HCT116 (cell line): ENCODE measurements at regions not wholly inside any gene's neighbourhood (a gene's known extent, or its start where the extent isn't known, plus 50 kb on each side); places are given as distances from the start of the nearest gene placed in this dataset.

Source experiments
- ATAC-seq: fragments of 200-7000 bp; cut with Tn5 transposase; 2 replicates; pipeline ENCODE4 v1.9.1; 2020; ENCODE audit warnings: mild to moderate bottlenecking, moderate library complexity
- BruUV-seq: library from RNA; stranded (reverse); fragments of 400-500 nt; replicated peaks from 2 replicates; lab custom pipeline; 2021; lab: Mats Ljungman, UMichigan
- CTCF ChIA-PET: fragments of 300-600 bp; sonication (Branson Sonifier 250); formaldehyde crosslinking; loops from one replicate; lab custom pipeline; 2021; ENCODE audit warnings: antibody characterized with exemption; lab: Charles Lee
- POLR2A ChIA-PET: fragments of 300-600, 350-600 bp; sonication (Branson Sonifier 250); formaldehyde crosslinking; loops from one replicate; lab custom pipeline; 2021; ENCODE audit warnings: antibody characterized with exemption; lab: Charles Lee
- RAD21 ChIA-PET, 2 experiments: fragments of 300-600 bp; sonication (Branson Sonifier 250); formaldehyde crosslinking; loops; one replicate each; lab custom pipeline; 2023; ENCODE audit warnings: low total read pairs in 2 of 2; ENCODE audit not compliant: uncharacterized antibody in 2 of 2, unreplicated experiment in 2 of 2, low non-redundant PET in 1 of 2; lab: Charles Lee
- DNase-seq: peaks from one replicate; pipeline ENCODE4 v3.0.0-alpha.2; 2010; ENCODE audit warnings: low read depth, low spot score
- H2AFZ ChIP-seq: fragments of 200-600 bp; shearing (Covaris generic), sonication (generic); 2 replicates; pipeline ENCODE4 v1.6.1; 2017; ENCODE audit warnings: low read depth, mixed run types, mixed read lengths, antibody characterized with exemption, low read length; ENCODE audit not compliant: poor library complexity, severe bottlenecking
- H3K27ac ChIP-seq: 2 replicates; pipeline ENCODE4 v1.5.1; 2012; ENCODE audit warnings: low read depth, low read length
- H3K27me3 ChIP-seq: fragments of 200-600 bp; sonication (generic); 2 replicates; pipeline ENCODE4 v1.6.1; 2016; ENCODE audit warnings: mixed run types, low read length, mixed read lengths; ENCODE audit not compliant: insufficient read depth
- H3K36me3 ChIP-seq, 2 experiments: fragments of 200-500 bp in 1 of 2; fragments of 200-600 bp in 1 of 2; sonication (Bioruptor generic) in 1 of 2; sonication (generic) in 1 of 2; 2 replicates each; pipeline versions ENCODE4 v1.5.1 to v1.6.1; 2014 to 2016; ENCODE audit warnings: low read length in 2 of 2, inconsistent platforms in 1 of 2, mixed read lengths in 1 of 2, mixed run types in 1 of 2; ENCODE audit not compliant: insufficient read depth in 2 of 2, control insufficient read depth in 1 of 2
- H3K4me1 ChIP-seq, 2 experiments: fragments of 200-600 bp in 1 of 2; sonication (generic) in 1 of 2; 2 replicates each; pipeline versions ENCODE4 v1.5.1 to v1.6.1; 2012 to 2017; ENCODE audit warnings: low read length in 2 of 2, inconsistent platforms in 1 of 2, mild to moderate bottlenecking in 1 of 2, mixed read lengths in 1 of 2, mixed run types in 1 of 2, moderate library complexity in 1 of 2; ENCODE audit not compliant: insufficient read depth in 2 of 2, control insufficient read depth in 1 of 2
- H3K4me2 ChIP-seq: fragments of 200-600 bp; sonication (generic); 2 replicates; pipeline ENCODE4 v1.6.1; 2017; ENCODE audit warnings: mixed run types, low read length, mixed read lengths
- H3K4me3 ChIP-seq, 2 experiments: fragments of 200-600 bp in 1 of 2; sonication (generic) in 1 of 2; replicated peaks in 1 of 2; 2 replicates each; pipeline ENCODE4 v1.5.1; 2011 to 2016; ENCODE audit warnings: low read length in 2 of 2, control low read depth in 1 of 2, low read depth in 1 of 2, mild to moderate bottlenecking in 1 of 2, mixed read lengths in 1 of 2, mixed run types in 1 of 2
- H3K79me2 ChIP-seq: fragments of 200-600 bp; sonication (generic); 2 replicates; pipeline ENCODE4 v1.6.1; 2017; ENCODE audit warnings: mild to moderate bottlenecking, mixed run types, low read length, moderate library complexity, mixed read lengths; ENCODE audit not compliant: insufficient read depth
- H3K9ac ChIP-seq: fragments of 200-600 bp; sonication (generic); 2 replicates; pipeline ENCODE4 v1.6.1; 2016; ENCODE audit warnings: low read length, mixed read lengths
- H3K9me2 ChIP-seq: fragments of 200-600 bp; sonication (generic), shearing (Covaris generic); 2 replicates; pipeline ENCODE4 v1.6.1; 2017; ENCODE audit warnings: mixed run types, mild to moderate bottlenecking, moderate library complexity; ENCODE audit not compliant: insufficient read depth
- H3K9me3 ChIP-seq, 2 experiments: fragments of 200-500 bp in 1 of 2; fragments of 200-600 bp in 1 of 2; sonication (Bioruptor generic) in 1 of 2; sonication (generic) in 1 of 2; 2 replicates each; pipeline ENCODE4 v1.6.1; 2014 to 2017; ENCODE audit warnings: low read length in 2 of 2, mixed read lengths in 2 of 2, inconsistent platforms in 1 of 2, low read depth in 1 of 2, mild to moderate bottlenecking in 1 of 2, mixed run types in 1 of 2, moderate library complexity in 1 of 2; ENCODE audit not compliant: control insufficient read depth in 1 of 2, insufficient read depth in 1 of 2
- H4K20me1 ChIP-seq: fragments of 200-600 bp; sonication (generic), shearing (Covaris generic); 2 replicates; pipeline ENCODE4 v1.6.1; 2017; ENCODE audit warnings: mixed run types, mild to moderate bottlenecking, moderate library complexity; ENCODE audit not compliant: insufficient read depth
- ATF3 ChIP-seq: IDR thresholded peaks from 2 replicates; pipeline ENCODE4 v1.6.1; 2012
- CBX3 ChIP-seq: IDR thresholded peaks from 2 replicates; pipeline ENCODE4 v1.6.1; 2012; ENCODE audit warnings: low read depth
- CEBPB ChIP-seq: IDR thresholded peaks from 2 replicates; pipeline ENCODE4 v1.6.1; 2012; ENCODE audit warnings: low read depth
- EZH2phosphoT487 ChIP-seq: fragments of 200-600 bp; IDR thresholded peaks from 2 replicates; pipeline ENCODE4 v1.6.1; 2018; ENCODE audit warnings: antibody characterized with exemption, borderline replicate concordance
- FOSL1 ChIP-seq: IDR thresholded peaks from 2 replicates; pipeline ENCODE4 v1.6.1; 2012; ENCODE audit warnings: low read depth
- JUND ChIP-seq: IDR thresholded peaks from 2 replicates; pipeline ENCODE4 v1.6.1; 2012
- POLR2A ChIP-seq: IDR thresholded peaks from 2 replicates; pipeline ENCODE4 v1.7.0; 2011; ENCODE audit warnings: borderline replicate concordance; ENCODE audit not compliant: insufficient read depth, insufficient read length; ENCODE audit errors: extremely low read depth
- RAD21 ChIP-seq: IDR thresholded peaks from 2 replicates; pipeline ENCODE4 v1.6.1; 2012; ENCODE audit warnings: low read depth, mild to moderate bottlenecking
- SIN3A ChIP-seq: IDR thresholded peaks from 2 replicates; pipeline ENCODE4 v1.6.1; 2012; ENCODE audit warnings: low read depth
- SP1 ChIP-seq: IDR thresholded peaks from 2 replicates; pipeline ENCODE4 v1.6.1; 2012; ENCODE audit warnings: low read depth
- TCF7L2 ChIP-seq: IDR thresholded peaks from 2 replicates; pipeline ENCODE4 v1.7.0; 2011; ENCODE audit warnings: borderline replicate concordance, inconsistent platforms; ENCODE audit not compliant: insufficient read depth, insufficient read length; ENCODE audit errors: extremely low read depth
- YY1 ChIP-seq: IDR thresholded peaks from 2 replicates; pipeline ENCODE4 v1.6.1; 2011; ENCODE audit warnings: low read length, low read depth, moderate library complexity, mild to moderate bottlenecking; ENCODE audit not compliant: insufficient replicate concordance; ENCODE audit errors: extremely low read depth
- ZFX ChIP-seq: fragments of 450-650 bp; IDR thresholded peaks from 2 replicates; pipeline ENCODE4 v1.6.1; 2017
- ZNF274 ChIP-seq: fragments of 200-500 bp; sonication (Bioruptor generic); IDR thresholded peaks from 2 replicates; pipeline ENCODE4 v1.6.1; 2014; ENCODE audit warnings: mild to moderate bottlenecking, low read depth, low read length, inconsistent platforms
- intact Hi-C: fragments of 100-400 bp; cut with micrococcal nuclease; formaldehyde crosslinking; loops from 2 replicates; pipeline ENCODE4 v1.10.0; 2022
- TF ChIP-seq, protein P1 (sequence below): IDR thresholded peaks from 2 replicates; pipeline ENCODE4 v1.6.1; 2012; ENCODE audit warnings: low read depth
- TF ChIP-seq, protein P2 (sequence below), 3 experiments: fragments of 200-600 bp in 1 of 3; sonication (generic) in 1 of 3; IDR thresholded peaks in 2 of 3; conservative IDR thresholded peaks in 1 of 3; 2 replicates each; pipeline ENCODE4 v1.5.1; 2012 to 2017; ENCODE audit warnings: low read depth in 2 of 3, low read length in 2 of 3, antibody characterized with exemption in 1 of 3, borderline replicate concordance in 1 of 3, control low read depth in 1 of 3, mild to moderate bottlenecking in 1 of 3, mixed read lengths in 1 of 3, mixed run types in 1 of 3, moderate library complexity in 1 of 3; ENCODE audit not compliant: insufficient read depth in 1 of 3

DNA sequence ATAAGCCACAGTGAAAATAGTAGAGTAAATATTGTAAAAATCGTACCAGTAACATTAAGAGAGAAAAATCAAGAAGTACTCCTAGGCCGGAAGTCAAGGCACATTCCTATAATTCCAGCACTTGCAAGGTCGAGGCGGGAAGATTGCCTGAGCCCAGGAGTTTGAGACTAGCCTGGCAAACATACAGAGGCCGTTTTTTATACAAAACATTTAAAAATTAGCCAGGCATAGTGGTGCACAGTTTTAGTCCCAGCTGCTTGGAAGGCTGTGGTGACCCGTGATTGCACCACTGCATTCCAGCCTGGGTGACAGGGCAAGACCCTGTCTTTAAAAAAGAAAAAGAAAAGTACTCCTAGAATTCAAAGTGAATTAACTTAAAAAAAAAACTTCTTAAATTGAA, 341.8 kb downstream of the C12orf50 start:
- CTCF ChIA-PET = no interaction called here

More for the DNA sequence above, 341.8 kb downstream of the C12orf50 start:
- intact Hi-C loops = no loop called here
- Histone ChIP-seq H3K27ac (no peak overlapping the region), H3K79me2 (no peaks in the 10 kb centered on the region), H3K9me2 (no peaks in the 10 kb centered on the region), H3K4me3 (no peak overlapping the region), H3K27me3 (no peaks in the 10 kb centered on the region), H4K20me1 (no peaks in the 10 kb centered on the region), H3K9me3 (no peaks in the 10 kb centered on the region), H3K4me1 (no peaks in the 10 kb centered on the region), H2AFZ (no peak overlapping the region), H3K36me3 (no peaks in the 10 kb centered on the region), H3K9ac (no peak overlapping the region), H3K4me2 (no peak overlapping the region)
- no TSS peak for BruUV-seq
- TF ChIP-seq ATF3 = no peak
- no peak for TF ChIP-seq TCF7L2
- TF ChIP-seq YY1 = no peak
- no peak for TF ChIP-seq RAD21
- TF ChIP-seq, protein P1, sequence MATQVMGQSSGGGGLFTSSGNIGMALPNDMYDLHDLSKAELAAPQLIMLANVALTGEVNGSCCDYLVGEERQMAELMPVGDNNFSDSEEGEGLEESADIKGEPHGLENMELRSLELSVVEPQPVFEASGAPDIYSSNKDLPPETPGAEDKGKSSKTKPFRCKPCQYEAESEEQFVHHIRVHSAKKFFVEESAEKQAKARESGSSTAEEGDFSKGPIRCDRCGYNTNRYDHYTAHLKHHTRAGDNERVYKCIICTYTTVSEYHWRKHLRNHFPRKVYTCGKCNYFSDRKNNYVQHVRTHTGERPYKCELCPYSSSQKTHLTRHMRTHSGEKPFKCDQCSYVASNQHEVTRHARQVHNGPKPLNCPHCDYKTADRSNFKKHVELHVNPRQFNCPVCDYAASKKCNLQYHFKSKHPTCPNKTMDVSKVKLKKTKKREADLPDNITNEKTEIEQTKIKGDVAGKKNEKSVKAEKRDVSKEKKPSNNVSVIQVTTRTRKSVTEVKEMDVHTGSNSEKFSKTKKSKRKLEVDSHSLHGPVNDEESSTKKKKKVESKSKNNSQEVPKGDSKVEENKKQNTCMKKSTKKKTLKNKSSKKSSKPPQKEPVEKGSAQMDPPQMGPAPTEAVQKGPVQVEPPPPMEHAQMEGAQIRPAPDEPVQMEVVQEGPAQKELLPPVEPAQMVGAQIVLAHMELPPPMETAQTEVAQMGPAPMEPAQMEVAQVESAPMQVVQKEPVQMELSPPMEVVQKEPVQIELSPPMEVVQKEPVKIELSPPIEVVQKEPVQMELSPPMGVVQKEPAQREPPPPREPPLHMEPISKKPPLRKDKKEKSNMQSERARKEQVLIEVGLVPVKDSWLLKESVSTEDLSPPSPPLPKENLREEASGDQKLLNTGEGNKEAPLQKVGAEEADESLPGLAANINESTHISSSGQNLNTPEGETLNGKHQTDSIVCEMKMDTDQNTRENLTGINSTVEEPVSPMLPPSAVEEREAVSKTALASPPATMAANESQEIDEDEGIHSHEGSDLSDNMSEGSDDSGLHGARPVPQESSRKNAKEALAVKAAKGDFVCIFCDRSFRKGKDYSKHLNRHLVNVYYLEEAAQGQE = no peak
- no peak for TF ChIP-seq JUND
- no peak for TF ChIP-seq SIN3A
- TF ChIP-seq ZNF274 = no peak
- no peak for TF ChIP-seq ZFX
- TF ChIP-seq, protein P2, sequence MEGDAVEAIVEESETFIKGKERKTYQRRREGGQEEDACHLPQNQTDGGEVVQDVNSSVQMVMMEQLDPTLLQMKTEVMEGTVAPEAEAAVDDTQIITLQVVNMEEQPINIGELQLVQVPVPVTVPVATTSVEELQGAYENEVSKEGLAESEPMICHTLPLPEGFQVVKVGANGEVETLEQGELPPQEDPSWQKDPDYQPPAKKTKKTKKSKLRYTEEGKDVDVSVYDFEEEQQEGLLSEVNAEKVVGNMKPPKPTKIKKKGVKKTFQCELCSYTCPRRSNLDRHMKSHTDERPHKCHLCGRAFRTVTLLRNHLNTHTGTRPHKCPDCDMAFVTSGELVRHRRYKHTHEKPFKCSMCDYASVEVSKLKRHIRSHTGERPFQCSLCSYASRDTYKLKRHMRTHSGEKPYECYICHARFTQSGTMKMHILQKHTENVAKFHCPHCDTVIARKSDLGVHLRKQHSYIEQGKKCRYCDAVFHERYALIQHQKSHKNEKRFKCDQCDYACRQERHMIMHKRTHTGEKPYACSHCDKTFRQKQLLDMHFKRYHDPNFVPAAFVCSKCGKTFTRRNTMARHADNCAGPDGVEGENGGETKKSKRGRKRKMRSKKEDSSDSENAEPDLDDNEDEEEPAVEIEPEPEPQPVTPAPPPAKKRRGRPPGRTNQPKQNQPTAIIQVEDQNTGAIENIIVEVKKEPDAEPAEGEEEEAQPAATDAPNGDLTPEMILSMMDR (IDR thresholded peaks at IDR 0.05 in 2 of 3, conservative IDR thresholded peaks at IDR 0.05 in 1 of 3; ENCODE audit: borderline replicate concordance in 1 of 3, insufficient read depth in 1 of 3, low read depth in 2 of 3, low read length in 2 of 3) = no peak
- no peak for TF ChIP-seq CBX3
- no peak for TF ChIP-seq EZH2phosphoT487
- no peak for TF ChIP-seq SP1
- TF ChIP-seq POLR2A = no peak
- no peak for TF ChIP-seq FOSL1
- no peak for TF ChIP-seq CEBPB
- no peak for ATAC-seq
- POLR2A ChIA-PET = no interaction called here
- RAD21 ChIA-PET = no interaction called here
- no peak for DNase-seq
